ENCODE measurements at regions not wholly inside any gene's neighbourhood (a gene's known extent, or its start where the extent isn't known, plus 50 kb on each side); places are given as distances from the start of the nearest gene placed in this dataset.
A peak's percentile ranks its signal among the peaks of the same experiment; 100 is the strongest.

GRCh38 chr10:3902054-3902808 is 117.2 kb upstream of the KLF6 start:
- peak; percentile 83 for FAIRE-seq
- DNase-seq (ENCODE audit: extremely low spot score, insufficient read length, low read depth), result peak; percentile 33

DNA sequence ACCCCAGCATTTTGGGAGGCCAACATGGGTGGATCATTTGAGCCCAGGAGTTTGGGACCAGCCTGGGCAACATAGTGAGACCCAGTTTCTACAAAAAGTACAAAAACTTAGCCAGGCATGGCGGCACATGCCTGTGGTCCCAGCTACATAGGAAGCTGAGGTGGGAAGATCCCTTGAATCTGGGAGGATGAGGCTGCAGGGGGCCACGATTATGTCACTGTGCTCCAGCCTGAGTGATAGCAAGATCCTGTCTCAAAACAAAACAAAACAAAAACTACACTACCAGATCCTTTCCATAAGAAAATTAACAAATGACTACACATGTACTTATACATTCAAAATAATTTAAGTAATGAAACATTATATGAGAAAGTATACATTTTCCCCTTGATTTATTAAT is 116.4 kb upstream of the KLF6 start:
- FAIRE-seq, result no peak
- no peak for DNase-seq (ENCODE audit: extremely low spot score, insufficient read length, low read depth)

- no peak for FAIRE-seq
- DNase-seq (ENCODE audit: extremely low spot score, insufficient read length, low read depth), result no peak
These were observed 115.4 kb upstream of the KLF6 start for GRCh38 chr10:3900391-3900790.

DNA sequence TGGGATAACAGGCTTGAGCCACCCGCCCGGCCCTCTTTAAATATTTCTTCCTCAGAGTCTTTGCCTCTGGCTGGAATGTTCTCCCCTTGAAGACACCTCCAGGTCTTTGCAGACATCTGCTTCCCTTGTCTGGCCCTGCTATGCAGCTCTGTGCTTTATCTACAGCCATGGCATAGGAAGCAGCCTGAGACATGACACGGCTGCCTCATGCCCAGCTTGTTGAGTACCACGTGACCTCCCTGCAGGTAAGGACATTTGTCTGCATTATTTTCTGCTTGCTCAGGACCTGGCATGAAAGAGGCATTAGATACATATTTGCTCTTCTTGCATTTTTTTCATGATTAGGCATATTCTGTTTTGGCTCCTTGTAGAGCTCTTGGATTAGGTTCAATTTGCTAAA is 113.8 kb upstream of the KLF6 start:
- no peak for FAIRE-seq
- no peak for DNase-seq (ENCODE audit: extremely low spot score, insufficient read length, low read depth)

- FAIRE-seq (no peak), DNase-seq (ENCODE audit: extremely low spot score, insufficient read length, low read depth) (no peak)
These were observed 112.1 kb upstream of the KLF6 start for GRCh38 chr10:3897156-3897555.

GRCh38 chr10:3896161-3896560 is 111.2 kb upstream of the KLF6 start:
- FAIRE-seq (no peak), DNase-seq (ENCODE audit: extremely low spot score, insufficient read length, low read depth) (no peak)

DNA sequence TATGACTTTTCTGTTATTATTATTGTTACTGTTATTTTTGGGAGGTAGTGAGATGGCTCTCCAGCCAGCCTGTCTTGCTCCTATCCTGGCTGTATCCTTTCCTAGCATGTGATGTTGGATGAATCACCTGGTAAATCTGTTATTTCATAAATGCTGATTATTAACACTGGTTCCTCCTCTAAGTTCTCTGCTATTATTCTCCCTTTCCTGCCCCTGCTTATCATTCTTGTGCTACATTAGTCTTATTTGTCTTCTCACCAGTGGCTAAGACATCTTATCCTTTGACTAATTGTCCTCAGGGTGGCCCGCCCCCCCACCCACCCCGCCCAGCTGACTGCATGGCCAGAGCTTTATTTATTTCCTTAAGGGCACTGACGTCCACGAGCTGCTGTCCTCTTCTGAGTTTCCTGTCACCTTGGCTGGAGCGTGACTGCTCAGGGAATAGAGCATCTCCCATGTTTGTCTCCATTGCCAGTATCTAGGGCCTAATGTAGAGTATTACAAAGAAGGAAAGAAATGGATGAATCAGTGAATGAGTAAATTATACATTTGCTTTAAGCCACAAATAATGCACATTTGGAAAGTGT is 110.1 kb upstream of the KLF6 start:
- FAIRE-seq, result no peak
- DNase-seq (ENCODE audit: extremely low spot score, insufficient read length, low read depth), result no peak

DNA sequence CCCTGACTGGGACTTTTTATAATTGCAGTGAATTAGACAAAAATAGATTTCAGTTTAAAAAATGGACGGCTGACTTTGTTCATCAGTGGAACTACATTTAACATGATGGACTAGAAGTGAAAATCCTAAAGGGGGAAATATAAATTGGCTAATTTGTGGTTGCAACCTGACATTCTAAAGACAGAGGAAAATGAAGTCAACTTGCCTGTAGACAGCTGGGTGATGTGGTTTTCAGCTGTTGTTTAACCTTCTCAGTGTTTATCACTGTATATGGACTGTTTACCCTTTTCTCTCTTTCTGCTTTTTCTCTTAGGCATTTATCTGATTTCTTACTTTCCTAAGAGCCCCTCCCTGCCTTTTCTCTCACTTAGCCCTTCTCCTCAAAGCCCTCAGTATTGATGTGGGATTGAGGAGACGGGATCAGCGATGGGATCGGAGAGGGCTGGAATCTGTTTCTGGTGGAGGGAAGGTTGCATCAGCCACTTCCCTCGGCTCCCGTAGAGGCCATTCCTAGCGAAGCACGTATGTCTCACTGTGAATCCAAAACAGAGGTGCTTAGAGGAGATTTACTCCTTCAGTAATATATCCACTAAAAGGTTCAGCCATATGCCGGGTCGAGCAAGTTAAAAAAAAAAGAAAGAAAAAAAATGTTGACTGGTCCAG is 109.0 kb upstream of the KLF6 start:
- FAIRE-seq (no peak), DNase-seq (ENCODE audit: extremely low spot score, insufficient read length, low read depth) (no peak)

DNA sequence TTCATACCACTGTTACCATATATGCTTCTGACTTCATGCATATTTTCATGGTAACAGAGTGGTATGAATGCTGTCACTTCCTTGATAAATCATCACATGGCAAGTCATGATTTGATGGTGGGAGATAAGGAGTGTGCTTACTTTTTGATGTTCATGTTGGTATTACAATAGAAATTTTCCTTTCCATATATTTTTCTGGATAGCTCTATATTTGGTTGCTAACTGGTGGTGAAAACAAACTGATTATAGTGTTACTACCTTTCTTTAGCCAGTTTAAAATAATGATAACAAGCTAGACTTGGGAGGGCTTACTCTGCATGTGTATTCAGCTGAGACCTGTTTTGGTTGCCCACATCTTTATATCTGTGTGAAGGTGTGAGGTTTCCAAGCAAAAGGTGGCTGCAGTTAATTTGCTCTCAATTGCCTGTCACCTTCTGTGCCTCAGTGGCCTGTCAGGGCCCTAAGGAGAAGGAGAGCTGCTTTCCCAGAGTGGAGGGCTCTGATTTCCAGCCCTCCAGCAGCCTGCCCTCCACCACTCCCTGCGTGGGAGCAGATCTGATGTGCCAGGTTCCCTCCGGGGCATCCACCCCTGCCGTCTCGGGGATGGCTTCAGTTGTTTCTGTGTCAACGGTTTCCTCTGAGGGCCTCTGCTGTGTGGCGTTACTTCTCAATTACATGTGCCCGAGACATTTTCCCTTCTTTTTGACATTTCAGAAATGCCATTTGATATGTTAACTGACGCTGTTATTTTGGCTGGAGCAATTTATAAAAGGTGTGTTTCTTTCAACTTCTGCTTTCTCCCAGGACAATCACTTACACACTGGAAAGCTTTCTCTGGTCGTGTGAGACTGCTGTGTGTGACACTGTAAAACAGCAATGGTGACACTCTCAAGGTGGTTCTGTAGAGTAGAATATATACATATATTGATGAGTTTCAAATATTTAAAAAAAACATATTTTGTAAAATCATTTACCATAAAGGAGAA is 107.7 kb upstream of the KLF6 start:
- no peak for DNase-seq (ENCODE audit: extremely low spot score, insufficient read length, low read depth)
- no peak for FAIRE-seq

GRCh38 chr10:3891396-3891795 is 106.4 kb upstream of the KLF6 start:
- DNase-seq (ENCODE audit: extremely low spot score, insufficient read length, low read depth) (no peak), FAIRE-seq (no peak)

DNA sequence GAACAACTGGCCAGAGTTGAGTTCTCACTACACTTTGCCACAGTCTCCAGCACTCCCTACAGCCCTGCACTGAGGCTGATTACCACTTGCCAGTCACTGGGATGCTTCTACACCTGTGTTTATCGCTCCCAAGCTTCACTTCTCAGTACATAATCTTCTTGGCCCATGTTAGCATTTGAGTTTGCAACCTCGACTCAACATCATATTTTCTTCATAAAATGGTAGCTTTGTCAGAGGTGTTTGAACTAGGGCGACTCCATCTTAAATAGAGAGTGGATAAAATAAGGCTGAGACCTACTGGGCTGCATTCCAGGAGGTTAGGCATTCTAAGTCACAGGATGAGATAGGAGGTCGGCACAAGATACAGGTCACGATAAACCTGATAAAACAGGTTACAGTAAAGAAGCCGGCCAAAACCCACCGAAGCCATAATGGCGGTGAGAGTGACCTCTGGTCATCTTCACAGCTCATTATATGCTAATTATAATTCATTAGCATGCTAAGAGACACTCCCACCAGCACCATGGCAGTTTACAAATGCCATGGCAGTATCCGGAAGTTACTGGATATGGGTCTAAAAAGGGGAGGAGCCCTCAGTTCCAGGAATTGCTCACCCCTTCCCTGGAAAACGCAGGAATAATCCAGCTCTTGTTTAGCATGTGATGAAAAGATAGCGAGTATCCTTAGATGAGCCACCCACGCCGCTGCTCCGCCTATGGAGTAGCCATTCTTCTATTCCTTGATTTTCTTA is 105.8 kb upstream of the KLF6 start:
- DNase-seq (ENCODE audit: extremely low spot score, insufficient read length, low read depth) (no peak), FAIRE-seq (no peak)

- DNase-seq (ENCODE audit: extremely low spot score, insufficient read length, low read depth), result no peak
These were observed 105.0 kb upstream of the KLF6 start for GRCh38 chr10:3889961-3890522.

GRCh38 chr10:3887885-3888476 is 103.0 kb upstream of the KLF6 start:
- FAIRE-seq (peak; percentile 71), DNase-seq (ENCODE audit: extremely low spot score, insufficient read length, low read depth) (no peak)

More at GRCh38 chr10:3889961-3890522, 105.0 kb upstream of the KLF6 start:
- FAIRE-seq, result no peak

DNA sequence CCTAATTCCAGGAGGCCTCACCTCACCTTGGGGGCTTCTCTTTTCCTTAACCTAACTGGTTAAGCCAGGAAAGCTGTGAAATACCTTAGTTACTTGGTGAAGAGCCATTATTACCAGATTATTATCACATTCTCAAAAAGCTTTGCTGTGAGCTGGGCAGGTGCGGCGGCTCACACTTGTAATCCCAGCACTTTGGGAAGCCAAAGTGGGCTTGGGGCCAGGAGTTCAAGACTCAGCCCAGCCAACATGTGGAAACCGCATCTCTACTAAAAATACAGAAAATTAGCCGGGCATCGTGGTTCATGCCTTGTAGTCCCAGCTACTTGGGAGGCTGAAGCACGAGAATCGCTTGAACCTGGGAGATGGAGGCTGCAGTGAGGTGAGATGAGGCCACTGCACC is 102.4 kb upstream of the KLF6 start:
- DNase-seq (ENCODE audit: extremely low spot score, insufficient read length, low read depth), result no peak

GRCh38 chr10:3886641-3887251 is 101.7 kb upstream of the KLF6 start:
- peak; percentile 80 for FAIRE-seq
- DNase-seq (ENCODE audit: extremely low spot score, insufficient read length, low read depth), result no peak

More for the DNA sequence above, 102.4 kb upstream of the KLF6 start:
- FAIRE-seq, result no peak

DNA sequence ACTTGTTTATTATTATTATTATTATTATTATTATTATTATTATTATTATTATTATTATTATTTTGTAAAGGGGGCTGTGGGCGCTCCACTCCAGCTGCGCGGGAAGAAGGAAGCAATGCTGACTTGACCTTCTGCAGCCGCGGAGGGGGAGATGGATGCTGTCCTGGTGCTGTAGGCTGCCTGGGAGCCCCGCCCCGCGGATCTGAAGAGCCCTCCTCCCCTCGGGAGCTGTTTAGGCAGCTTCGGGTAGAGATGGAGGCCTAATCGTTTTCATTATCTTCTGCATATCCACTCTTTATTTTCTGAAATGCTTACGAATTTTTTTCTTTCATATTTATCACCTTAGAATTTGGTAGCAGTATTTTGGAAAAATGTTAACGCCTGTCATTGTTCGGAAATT is 101.2 kb upstream of the KLF6 start:
- FAIRE-seq (no peak), DNase-seq (ENCODE audit: extremely low spot score, insufficient read length, low read depth) (no peak)

DNA sequence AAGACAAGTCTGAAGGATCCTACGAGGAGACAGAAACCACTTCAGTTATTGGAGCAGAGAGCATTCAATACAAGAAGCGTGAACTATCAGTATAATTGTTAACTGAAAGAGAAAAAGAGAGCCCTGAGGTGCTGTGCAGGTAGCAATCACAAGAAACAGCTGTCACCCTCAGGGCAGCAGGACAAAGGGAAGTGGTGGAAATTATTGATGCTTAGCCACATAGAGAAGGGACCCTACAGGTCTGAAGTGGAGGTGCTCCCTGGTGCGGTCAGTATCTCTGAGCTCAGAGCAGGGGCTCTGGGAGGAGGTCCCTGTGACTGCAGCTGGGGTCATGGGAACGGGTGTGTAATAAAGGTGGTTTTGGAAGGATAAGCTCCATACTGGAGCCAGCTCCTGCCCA is 97.8 kb upstream of the KLF6 start:
- DNase-seq (ENCODE audit: extremely low spot score, insufficient read length, low read depth), result no peak
- no peak for FAIRE-seq

DNA sequence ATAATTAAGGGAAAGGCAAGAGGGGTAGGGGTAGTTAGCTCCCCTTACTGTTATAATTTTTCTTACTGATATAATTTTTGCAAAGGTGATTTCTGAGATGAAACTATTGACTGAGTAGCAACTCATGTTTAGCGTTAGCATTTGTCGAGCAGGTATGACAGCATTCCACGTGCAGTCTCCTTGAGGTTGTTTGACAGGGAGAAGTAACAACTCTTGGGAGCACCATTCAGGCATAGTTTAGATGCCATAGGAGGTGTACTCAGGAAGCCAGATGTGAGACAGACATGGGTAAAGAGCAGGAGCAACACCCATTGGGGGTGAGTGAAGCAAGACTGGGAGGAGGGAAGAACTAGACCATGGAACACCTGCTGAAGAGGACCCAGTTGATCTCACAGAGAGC is 96.6 kb upstream of the KLF6 start:
- DNase-seq (ENCODE audit: extremely low spot score, insufficient read length, low read depth) (no peak), FAIRE-seq (no peak)

Data from GM18507 (cell line).